ENCODE measurements at regions not wholly inside any gene's neighbourhood (a gene's known extent, or its start where the extent isn't known, plus 50 kb on each side); places are given as distances from the start of the nearest gene placed in this dataset.
"Not testable (repeated sequence)": the region's sequence is repeated elsewhere in the genome, so short reads cannot be mapped to it uniquely, and the experiment has no call there.

DNA sequence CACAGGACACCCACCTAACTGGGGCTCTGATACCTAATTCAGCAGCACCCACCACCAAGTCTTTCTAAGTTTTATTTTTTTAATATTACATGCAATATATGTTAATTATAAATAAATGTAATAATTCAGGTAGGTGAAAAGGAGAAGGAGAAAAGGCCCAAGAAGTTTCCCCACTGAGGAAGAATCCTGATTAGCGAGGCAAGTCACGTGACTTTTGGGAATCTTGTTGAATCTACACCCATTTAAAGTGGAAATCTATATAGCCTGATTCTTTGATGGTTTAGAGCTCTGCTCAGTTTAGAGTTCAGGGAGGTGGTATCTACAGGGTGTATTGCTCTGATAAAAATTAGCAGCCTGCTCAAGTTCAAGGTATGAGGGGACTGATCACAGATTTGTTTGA lies 947.1 kb upstream of the DEFB115 start:
- not testable (repeated sequence) for H3K27ac ChIP-seq; H3K4me1 ChIP-seq; H3K9me3 ChIP-seq; H3K36me3 ChIP-seq; H3K27me3 ChIP-seq; H3K4me3 ChIP-seq; DNase-seq; ATAC-seq (ENCODE audit: low FRiP score in 2 of 2)
- 82 to 95% methylated on average over 2 of the region's 2 CpGs for WGBS, 2 donors

DNA sequence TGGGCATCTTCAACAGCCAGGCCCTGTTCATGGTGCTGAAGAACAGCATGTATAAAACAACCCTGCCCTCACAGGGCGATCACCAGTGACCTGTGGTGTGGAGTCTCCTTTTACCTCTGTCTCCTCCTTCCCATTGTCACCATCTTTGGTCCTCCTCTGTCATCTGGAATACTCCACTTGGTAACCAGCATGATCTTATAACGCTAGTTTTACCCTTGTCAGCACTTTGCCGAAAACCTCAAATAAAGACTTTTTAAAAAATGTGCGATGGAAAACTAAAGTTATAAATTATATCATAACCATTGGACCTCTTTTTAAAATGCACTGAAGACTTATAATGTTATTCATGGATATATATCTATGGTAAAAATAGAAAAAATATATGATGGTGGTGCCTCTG lies 945.2 kb upstream of the DEFB115 start:
- H3K27me3 ChIP-seq; H3K4me1 ChIP-seq; H3K36me3 ChIP-seq; H3K9me3 ChIP-seq; H3K4me3 ChIP-seq; H3K27ac ChIP-seq; DNase-seq; ATAC-seq (ENCODE audit: low FRiP score in 2 of 2): not testable (repeated sequence)
- 86 to 87% methylated on average over 4 of the region's 4 CpGs for WGBS, 2 donors

DNA sequence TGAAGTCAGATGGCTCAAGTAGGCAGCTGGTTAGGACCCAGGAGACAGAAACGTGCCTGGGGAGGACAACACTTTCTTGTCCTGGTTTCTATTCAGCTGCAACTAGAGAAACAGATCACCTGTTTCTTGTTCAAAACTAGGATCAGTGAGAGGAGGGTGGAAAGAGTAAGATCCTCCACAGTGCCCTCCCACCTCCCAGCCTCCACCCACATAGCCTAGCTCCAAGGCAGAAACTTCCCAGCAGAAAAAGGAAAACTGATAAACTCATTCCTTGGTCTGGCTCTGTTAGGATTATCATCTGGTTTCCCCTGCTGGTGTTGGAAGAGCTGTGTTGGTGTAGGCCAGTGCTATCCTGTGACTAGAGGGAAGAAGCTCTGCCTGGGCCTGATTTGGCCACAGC lies 943.8 kb upstream of the DEFB115 start:
- not testable (repeated sequence) for H3K4me3 ChIP-seq; H3K27me3 ChIP-seq; ATAC-seq (ENCODE audit: low FRiP score in 2 of 2); H3K27ac ChIP-seq; H3K4me1 ChIP-seq; H3K36me3 ChIP-seq; H3K9me3 ChIP-seq; DNase-seq
- WGBS, 2 donors = 60 to 62% methylated on average over 1 of the region's 1 CpG

DNA sequence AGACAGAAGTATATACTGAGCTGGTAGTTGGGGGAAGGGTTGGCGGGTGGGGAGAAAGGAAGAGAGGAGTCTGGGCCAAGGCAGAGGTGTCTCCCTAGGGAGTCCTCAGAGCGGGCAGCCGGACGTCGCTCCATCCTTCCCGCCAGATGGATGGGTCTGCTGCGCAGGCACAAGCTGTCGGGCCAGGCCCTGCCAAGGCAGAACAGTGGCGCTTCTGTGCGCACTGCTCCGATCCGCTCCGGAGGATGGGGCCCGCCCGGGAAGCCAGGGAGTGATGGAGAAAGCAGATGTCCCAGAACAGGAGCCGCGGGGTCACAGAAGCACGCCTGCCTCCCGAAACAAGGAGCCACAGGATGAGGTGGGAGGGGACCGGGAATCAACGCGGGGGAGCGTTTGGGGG lies 941.4 kb upstream of the DEFB115 start:
- H3K4me3 ChIP-seq; H3K27ac ChIP-seq; H3K36me3 ChIP-seq; H3K27me3 ChIP-seq; H3K9me3 ChIP-seq; H3K4me1 ChIP-seq; ATAC-seq (ENCODE audit: low FRiP score in 2 of 2): not testable (repeated sequence)
- peak in 1 of 2 donors; percentile 54 for DNase-seq
- 8 to 20% methylated on average over 22 to 23 of the region's 23 CpGs for WGBS, 2 donors

DNA sequence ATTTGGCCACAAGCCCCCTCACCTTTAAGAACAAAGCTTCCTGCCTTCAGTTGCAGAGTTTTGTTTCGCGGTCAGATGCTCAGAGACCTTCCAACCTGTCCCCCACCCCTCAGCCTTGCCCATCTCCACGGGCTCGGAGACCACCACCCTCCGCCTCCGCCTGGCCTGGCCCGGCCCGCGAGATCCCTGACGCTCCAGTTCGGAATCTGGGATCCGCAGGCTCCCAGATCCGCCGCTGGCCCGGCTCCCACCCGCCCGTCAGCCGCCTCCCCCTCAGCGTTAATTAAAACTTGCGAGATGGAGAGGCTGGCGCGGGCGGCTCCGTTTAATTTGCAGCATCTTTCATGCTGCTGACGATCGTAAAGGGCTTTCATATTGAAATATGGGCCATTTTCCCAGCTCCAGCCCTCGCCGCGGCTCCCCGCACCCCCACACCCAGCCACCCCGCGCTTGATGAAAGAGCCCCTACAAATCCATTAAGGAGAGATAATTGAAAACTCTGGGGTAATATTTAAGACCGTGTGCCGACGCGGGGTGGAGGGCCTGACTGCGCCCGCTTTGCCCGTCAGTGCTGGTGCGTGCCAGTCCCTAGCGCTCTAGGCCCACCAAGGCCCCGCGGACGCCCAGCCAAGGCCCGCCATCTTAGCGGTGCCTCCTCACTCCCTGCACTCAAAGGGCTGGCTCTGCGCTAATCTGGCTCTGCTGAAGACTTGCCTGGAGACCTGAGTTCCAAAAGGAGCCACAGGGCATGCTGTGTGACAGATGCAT lies 940.7 kb upstream of the DEFB115 start:
- 18 to 38% methylated on average over 29 to 46 of the region's 47 CpGs for WGBS, 2 donors
- not testable (repeated sequence) for H3K4me3 ChIP-seq; H3K27me3 ChIP-seq; ATAC-seq (ENCODE audit: low FRiP score in 2 of 2); H3K4me1 ChIP-seq; H3K27ac ChIP-seq; H3K9me3 ChIP-seq; H3K36me3 ChIP-seq
- DNase-seq = peak in 1 of 2 donors; percentile 69

DNA sequence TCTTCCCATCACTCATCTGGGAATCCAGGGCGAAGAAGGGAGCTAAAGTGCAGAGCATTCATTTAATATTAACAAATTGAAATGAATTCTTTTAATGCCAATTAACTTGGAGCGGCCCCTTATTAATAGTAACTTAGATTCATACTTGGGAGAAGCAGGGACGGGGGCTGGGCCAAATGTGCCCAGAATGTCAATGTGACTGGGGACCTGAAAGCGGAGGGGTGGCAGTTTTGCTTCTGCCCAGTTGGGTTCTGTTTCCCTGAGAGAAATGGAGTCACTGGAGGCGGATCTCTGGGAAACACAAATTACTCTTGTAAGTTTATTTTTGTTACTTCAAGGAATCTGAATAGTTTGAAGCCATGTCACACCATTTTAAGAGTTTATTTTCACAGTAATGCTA lies 923.7 kb upstream of the DEFB115 start:
- not testable (repeated sequence) for H3K4me1 ChIP-seq, H3K27ac ChIP-seq
- WGBS, 2 donors = 72 to 79% methylated on average over 4 to 5 of the region's 5 CpGs

DNA sequence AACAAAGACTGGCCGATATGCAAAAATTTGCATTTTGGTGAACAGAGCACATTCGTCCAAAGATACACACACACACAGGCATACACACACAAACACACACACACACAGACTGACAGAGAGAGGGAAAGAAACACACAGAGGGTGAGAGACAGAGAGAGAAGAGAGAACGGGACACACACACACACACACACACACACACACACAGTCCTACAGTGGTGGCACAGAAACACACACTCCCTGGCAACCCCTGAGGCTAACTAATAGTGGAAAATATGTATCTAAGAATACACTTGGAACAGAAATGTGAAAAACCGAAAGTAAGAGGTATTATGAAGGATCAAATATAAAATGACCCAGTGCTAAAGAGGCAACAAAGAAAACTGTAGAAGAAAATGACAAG lies 919.9 kb upstream of the DEFB115 start:
- 67 to 82% methylated on average over 4 of the region's 4 CpGs for WGBS, 2 donors
- not testable (repeated sequence) for ATAC-seq (ENCODE audit: low FRiP score in 2 of 2); H3K9me3 ChIP-seq; H3K27me3 ChIP-seq; DNase-seq; H3K27ac ChIP-seq; H3K4me1 ChIP-seq; H3K4me3 ChIP-seq; H3K36me3 ChIP-seq

More for the DNA sequence above, 923.7 kb upstream of the DEFB115 start:
- not testable (repeated sequence) for DNase-seq; H3K27me3 ChIP-seq; H3K4me3 ChIP-seq; H3K9me3 ChIP-seq; H3K36me3 ChIP-seq; ATAC-seq (ENCODE audit: low FRiP score in 2 of 2)

DNA sequence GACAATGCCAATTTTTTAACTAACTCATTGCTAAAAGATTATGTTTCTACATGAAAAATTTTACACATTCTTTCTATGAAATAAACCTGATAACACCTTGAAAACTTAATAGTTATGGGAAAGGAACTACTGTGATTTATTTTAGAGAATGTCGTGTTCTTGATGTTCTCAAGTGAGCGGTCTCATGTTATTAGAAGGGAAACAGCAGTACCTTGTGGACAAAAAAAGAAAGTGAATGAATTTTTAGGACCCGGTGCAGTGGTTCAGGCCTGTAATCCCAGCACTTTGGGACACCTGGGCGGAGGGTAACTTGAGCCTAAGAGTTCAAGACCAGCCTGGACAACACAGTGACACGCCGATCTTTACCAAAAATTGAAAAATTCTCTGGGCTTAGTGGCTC lies 908.5 kb upstream of the DEFB115 start:
- DNase-seq = not testable (repeated sequence)

More for the DNA sequence above, 908.5 kb upstream of the DEFB115 start:
- H3K27ac ChIP-seq; H3K27me3 ChIP-seq; H3K9me3 ChIP-seq; H3K4me3 ChIP-seq; H3K4me1 ChIP-seq; H3K36me3 ChIP-seq; ATAC-seq (ENCODE audit: low FRiP score in 2 of 2): not testable (repeated sequence)
- TF ChIP-seq, protein P1, sequence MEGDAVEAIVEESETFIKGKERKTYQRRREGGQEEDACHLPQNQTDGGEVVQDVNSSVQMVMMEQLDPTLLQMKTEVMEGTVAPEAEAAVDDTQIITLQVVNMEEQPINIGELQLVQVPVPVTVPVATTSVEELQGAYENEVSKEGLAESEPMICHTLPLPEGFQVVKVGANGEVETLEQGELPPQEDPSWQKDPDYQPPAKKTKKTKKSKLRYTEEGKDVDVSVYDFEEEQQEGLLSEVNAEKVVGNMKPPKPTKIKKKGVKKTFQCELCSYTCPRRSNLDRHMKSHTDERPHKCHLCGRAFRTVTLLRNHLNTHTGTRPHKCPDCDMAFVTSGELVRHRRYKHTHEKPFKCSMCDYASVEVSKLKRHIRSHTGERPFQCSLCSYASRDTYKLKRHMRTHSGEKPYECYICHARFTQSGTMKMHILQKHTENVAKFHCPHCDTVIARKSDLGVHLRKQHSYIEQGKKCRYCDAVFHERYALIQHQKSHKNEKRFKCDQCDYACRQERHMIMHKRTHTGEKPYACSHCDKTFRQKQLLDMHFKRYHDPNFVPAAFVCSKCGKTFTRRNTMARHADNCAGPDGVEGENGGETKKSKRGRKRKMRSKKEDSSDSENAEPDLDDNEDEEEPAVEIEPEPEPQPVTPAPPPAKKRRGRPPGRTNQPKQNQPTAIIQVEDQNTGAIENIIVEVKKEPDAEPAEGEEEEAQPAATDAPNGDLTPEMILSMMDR (IDR thresholded peaks at IDR 0.05) = peak in 1 of 6 experiments; percentile 26
- WGBS, 2 donors = 42 to 68% methylated on average over 6 of the region's 6 CpGs
